CD4-positive, alpha-beta T cell treated with Interleukin-2 at 100 ng/mL for 4 hours (primary cell): ENCODE measurements at regions not wholly inside any gene's neighbourhood (a gene's known extent, or its start where the extent isn't known, plus 50 kb on each side); places are given as distances from the start of the nearest gene placed in this dataset.

ENCODE experiments used
- DNase-seq: peaks from one replicate; pipeline ENCODE4 v3.0.0-alpha.2; 2020; ENCODE audit warnings: low spot score

- no peak for DNase-seq
These were observed 74.8 kb upstream of the ADAM23 start for GRCh38 chr2:206368484-206368883.

DNA sequence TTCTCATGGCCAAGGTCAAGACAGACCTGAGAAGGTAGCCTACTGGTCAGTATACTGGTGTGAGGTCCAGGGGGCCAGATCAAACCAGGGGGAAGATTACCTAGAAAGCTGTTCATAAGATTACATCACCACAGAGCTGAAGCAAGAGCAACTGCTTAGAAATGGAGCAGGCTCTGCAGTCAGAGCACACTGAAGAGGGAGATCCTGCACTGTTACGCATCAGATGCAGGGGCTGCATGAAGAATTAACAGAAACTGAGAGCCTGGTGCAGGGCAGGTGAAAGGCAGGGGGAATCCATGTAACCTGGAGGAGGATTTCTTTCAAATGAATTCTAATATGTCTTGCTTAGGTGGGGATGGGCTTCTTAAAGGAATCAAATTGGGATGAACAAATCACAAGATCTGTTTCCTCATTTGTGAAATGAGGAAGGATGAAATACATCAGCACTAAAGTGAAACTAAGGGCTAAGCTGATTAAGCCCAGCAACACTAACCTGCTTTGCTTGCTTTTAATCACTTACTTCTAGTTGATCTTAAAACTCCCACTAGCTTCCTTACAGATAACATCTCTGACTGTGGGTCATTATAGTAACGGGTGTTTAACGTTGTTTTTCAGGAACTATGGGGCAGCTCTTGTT lies 74.3 kb upstream of the ADAM23 start:
- no peak for DNase-seq

DNA sequence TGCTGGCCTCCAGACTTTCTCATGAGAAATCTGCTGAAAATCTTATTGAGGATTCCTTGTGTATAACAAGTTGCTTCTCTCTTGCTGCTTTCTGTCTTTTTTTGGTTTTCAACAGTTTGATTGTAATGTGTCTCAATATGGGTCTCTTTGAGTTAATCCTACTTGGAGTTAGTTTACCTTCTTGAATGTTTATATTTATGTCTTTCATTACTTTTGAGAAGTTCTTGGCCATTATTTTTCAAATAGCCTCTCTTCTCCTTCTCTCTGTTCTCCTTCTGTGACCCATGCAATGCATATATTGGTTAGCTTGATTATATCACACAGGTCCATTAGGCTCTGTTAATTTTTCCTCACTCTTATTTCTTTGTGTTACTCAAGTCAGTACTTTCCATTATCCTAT lies 67.4 kb upstream of the ADAM23 start:
- no peak for DNase-seq

- no peak for DNase-seq
These were observed 64.5 kb upstream of the ADAM23 start for GRCh38 chr2:206378835-206379234.

GRCh38 chr2:206379266-206379665 lies 64.1 kb upstream of the ADAM23 start:
- DNase-seq = no peak

DNA sequence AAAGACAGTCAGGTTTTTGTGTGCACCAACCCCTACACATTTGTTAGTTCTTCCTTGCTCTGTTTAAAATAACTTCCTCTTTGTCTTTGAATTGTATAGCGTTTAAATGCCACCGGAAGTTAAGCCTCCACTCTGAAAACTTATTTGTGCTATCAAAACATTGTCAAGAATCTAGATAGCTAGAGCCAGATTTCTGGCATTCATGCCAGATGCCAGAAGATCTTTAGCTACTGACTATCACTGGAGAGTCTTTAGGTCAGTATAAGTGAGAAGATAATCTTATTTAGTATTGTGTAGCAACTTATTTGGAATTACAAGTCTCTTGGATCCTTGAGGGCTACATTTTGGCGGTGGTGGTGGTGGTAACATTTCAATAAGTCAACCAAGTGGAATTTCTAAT lies 63.4 kb upstream of the ADAM23 start:
- DNase-seq = no peak

DNA sequence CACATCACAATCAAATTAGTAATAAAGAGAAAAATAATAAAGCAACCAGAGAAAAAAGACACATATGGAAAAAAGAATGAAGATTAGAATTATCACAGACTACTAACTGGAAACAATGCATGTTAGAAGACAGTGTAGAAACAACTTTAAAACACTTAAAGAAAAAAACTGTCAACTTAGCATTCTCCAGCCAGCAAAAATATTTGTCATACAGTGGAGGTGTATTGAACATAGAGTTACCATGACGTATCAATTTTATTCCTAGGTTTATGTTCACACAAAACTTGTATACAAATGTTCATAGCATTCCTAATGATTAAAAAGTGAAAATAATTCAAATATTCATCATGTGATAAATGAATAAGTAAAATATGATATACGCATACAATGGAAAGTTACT lies 61.5 kb upstream of the ADAM23 start:
- no peak for DNase-seq

- DNase-seq = no peak
These were observed 59.7 kb upstream of the ADAM23 start for GRCh38 chr2:206383669-206384068.

- no peak for DNase-seq
These were observed 55.5 kb upstream of the ADAM23 start for GRCh38 chr2:206387808-206388207.

DNA sequence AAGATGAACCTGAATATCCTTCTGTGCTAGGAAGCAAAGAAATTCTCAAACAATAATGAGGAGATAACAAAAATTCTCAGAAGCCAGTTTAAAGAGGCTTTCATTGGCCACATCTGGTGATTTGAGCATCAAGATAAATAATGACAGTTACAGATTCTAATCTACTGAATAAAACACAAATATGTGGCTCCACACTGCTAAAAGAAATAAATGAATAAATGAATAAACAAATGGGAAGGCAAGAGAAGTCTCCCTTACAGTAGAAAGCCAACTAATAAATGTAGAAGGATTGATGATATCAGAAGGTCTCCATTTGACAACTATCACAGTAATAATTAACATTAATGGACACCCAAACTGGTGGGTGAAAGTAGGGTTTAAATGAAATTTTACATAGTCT lies 54.6 kb upstream of the ADAM23 start:
- no peak for DNase-seq

DNA sequence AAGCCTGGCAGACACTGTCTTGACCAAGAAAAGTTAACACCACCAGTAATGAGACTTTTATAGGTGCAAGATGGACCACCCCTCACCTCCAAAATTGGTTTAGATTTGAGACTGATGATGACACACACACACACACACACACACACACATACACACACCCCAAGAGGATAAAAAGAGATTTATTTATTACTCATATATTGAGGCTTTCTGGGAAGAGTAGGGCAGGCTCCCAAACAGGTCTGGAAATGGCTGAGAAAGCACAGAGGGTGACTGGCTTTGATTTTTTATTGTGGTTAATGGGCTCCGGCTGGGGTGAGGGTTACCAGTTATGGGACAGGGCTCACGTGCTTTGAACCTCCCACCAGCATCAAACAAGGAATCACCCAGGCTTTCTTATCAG lies 54.2 kb upstream of the ADAM23 start:
- no peak for DNase-seq

DNA sequence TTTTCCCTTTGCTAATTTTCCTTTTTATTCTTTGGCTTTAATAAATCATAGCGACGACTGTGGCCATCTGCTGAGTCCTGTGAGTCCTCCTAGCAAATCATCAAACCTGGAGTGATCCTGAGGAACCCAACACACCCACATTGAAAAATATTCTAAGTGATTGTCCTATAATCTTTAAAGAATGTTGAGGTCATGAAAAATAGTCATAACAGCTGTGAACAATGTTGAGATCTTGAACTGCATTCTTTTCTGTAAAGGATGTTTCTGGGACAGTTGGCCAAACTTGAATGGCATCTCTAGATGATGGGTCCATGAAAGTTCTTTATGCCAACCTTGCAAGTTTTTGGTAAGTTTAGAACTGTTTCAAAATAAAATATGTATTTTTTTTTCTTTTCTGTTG lies 53.2 kb upstream of the ADAM23 start:
- DNase-seq = no peak

DNA sequence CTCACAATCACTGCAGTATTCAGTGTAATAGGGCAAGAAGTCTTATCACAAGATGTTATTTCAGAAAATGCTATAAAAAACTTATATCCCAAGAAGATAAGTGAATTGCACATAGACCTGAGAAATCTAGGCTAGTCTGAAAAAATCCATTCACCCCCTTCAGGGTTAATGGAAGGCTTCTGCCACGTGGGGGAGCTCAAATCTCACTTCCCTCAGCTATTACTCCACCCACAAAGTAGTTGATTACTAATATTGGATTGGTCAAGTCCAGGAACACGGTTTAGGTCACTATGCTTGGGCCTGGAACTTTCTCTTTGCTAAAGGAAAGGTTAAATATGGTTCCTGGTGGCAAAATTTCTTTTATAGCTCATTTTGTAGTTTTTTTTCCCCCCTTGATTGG lies 51.2 kb upstream of the ADAM23 start:
- DNase-seq = peak; percentile 7
